ENCODE measurements at regions not wholly inside any gene's neighbourhood (a gene's known extent, or its start where the extent isn't known, plus 50 kb on each side); places are given as distances from the start of the nearest gene placed in this dataset.

- Mint-ChIP-seq H3K4me1 (ENCODE audit: low read depth) (no peaks in the 10 kb centered on the region), H3K36me3 (ENCODE audit: low read depth) (no peaks in the 10 kb centered on the region), H3K9me3 (no peaks in the 10 kb centered on the region), H3K27ac (no peak overlapping the region), H3K4me3 (no peak overlapping the region), H3K27me3 (no peaks in the 10 kb centered on the region)
- intact Hi-C loops (cut with micrococcal nuclease), result no loop called here
Observed at GRCh38 chr4:114373508-114373907, 225.1 kb upstream of the UGT8 start.

- Mint-ChIP-seq H3K27me3 (no peaks in the 10 kb centered on the region), H3K27ac (no peak overlapping the region), H3K36me3 (ENCODE audit: low read depth) (no peaks in the 10 kb centered on the region), H3K4me3 (no peak overlapping the region), H3K4me1 (ENCODE audit: low read depth) (no peaks in the 10 kb centered on the region), H3K9me3 (no peaks in the 10 kb centered on the region)
- intact Hi-C loops (cut with micrococcal nuclease), result no loop called here
Observed at GRCh38 chr4:114378305-114378903, 220.2 kb upstream of the UGT8 start.

- Mint-ChIP-seq H3K27ac (no peak overlapping the region), H3K27me3 (no peaks in the 10 kb centered on the region), H3K4me3 (no peak overlapping the region), H3K4me1 (ENCODE audit: low read depth) (no peaks in the 10 kb centered on the region), H3K9me3 (no peaks in the 10 kb centered on the region), H3K36me3 (ENCODE audit: low read depth) (no peaks in the 10 kb centered on the region)
- intact Hi-C loops (cut with micrococcal nuclease), result no loop called here
Observed at GRCh38 chr4:114383067-114383466, 215.5 kb upstream of the UGT8 start.

GRCh38 chr4:114383721-114384120, 214.9 kb upstream of the UGT8 start:
- H3K9me3 Mint-ChIP-seq, result no peaks in the 10 kb centered on the region
- H3K4me3 Mint-ChIP-seq, result no peak overlapping the region
- H3K27me3 Mint-ChIP-seq, result no peaks in the 10 kb centered on the region
- no peak overlapping the region for H3K27ac Mint-ChIP-seq
- intact Hi-C loops (cut with micrococcal nuclease), result no loop called here
- H3K36me3 Mint-ChIP-seq (ENCODE audit: low read depth), result no peaks in the 10 kb centered on the region
- no peaks in the 10 kb centered on the region for H3K4me1 Mint-ChIP-seq (ENCODE audit: low read depth)

GRCh38 chr4:114384629-114385028, 214.0 kb upstream of the UGT8 start:
- H3K27ac Mint-ChIP-seq, result no peak overlapping the region
- H3K27me3 Mint-ChIP-seq, result no peaks in the 10 kb centered on the region
- intact Hi-C loops (cut with micrococcal nuclease), result no loop called here
- no peaks in the 10 kb centered on the region for H3K36me3 Mint-ChIP-seq (ENCODE audit: low read depth)
- H3K9me3 Mint-ChIP-seq, result no peaks in the 10 kb centered on the region
- H3K4me1 Mint-ChIP-seq (ENCODE audit: low read depth), result no peaks in the 10 kb centered on the region
- no peak overlapping the region for H3K4me3 Mint-ChIP-seq

- no peaks in the 10 kb centered on the region for H3K4me1 Mint-ChIP-seq (ENCODE audit: low read depth)
- H3K27ac Mint-ChIP-seq, result no peak overlapping the region
- no peaks in the 10 kb centered on the region for H3K36me3 Mint-ChIP-seq (ENCODE audit: low read depth)
- intact Hi-C loops (cut with micrococcal nuclease), result no loop called here
- no peaks in the 10 kb centered on the region for H3K9me3 Mint-ChIP-seq
- H3K27me3 Mint-ChIP-seq, result no peaks in the 10 kb centered on the region
- no peak overlapping the region for H3K4me3 Mint-ChIP-seq
Observed at GRCh38 chr4:114385195-114385985, 213.2 kb upstream of the UGT8 start.

- no peak overlapping the region for H3K27ac Mint-ChIP-seq
- no peaks in the 10 kb centered on the region for H3K27me3 Mint-ChIP-seq
- no peaks in the 10 kb centered on the region for H3K36me3 Mint-ChIP-seq (ENCODE audit: low read depth)
- no peaks in the 10 kb centered on the region for H3K4me1 Mint-ChIP-seq (ENCODE audit: low read depth)
- intact Hi-C loops (cut with micrococcal nuclease), result loop anchor here (2.0 kb wide), 2 partner anchors 308 to 992 kb away; no protein-coding TSS in a partner anchor
- no peak overlapping the region for H3K4me3 Mint-ChIP-seq
- no peaks in the 10 kb centered on the region for H3K9me3 Mint-ChIP-seq
Observed at GRCh38 chr4:114386637-114387233, 211.9 kb upstream of the UGT8 start.

- Mint-ChIP-seq H3K27me3 (no peaks in the 10 kb centered on the region), H3K36me3 (ENCODE audit: low read depth) (no peaks in the 10 kb centered on the region), H3K4me3 (no peak overlapping the region), H3K4me1 (ENCODE audit: low read depth) (no peaks in the 10 kb centered on the region), H3K9me3 (no peaks in the 10 kb centered on the region), H3K27ac (no peak overlapping the region)
- intact Hi-C loops (cut with micrococcal nuclease), result no loop called here
Observed at GRCh38 chr4:114389070-114389685, 209.4 kb upstream of the UGT8 start.

- H3K36me3 Mint-ChIP-seq (ENCODE audit: low read depth), result no peaks in the 10 kb centered on the region
- H3K27me3 Mint-ChIP-seq, result no peaks in the 10 kb centered on the region
- H3K27ac Mint-ChIP-seq, result no peak overlapping the region
Observed at GRCh38 chr4:114393295-114394038, 205.1 kb upstream of the UGT8 start.

GRCh38 chr4:114396808-114397207, 201.8 kb upstream of the UGT8 start:
- Mint-ChIP-seq H3K27me3 (no peaks in the 10 kb centered on the region), H3K4me1 (ENCODE audit: low read depth) (no peaks in the 10 kb centered on the region), H3K9me3 (no peaks in the 10 kb centered on the region), H3K36me3 (ENCODE audit: low read depth) (no peaks in the 10 kb centered on the region), H3K27ac (no peak overlapping the region), H3K4me3 (no peak overlapping the region)
- intact Hi-C loops (cut with micrococcal nuclease), result no loop called here

More at GRCh38 chr4:114393295-114394038, 205.1 kb upstream of the UGT8 start:
- Mint-ChIP-seq H3K4me1 (ENCODE audit: low read depth) (no peaks in the 10 kb centered on the region), H3K4me3 (no peak overlapping the region), H3K9me3 (no peaks in the 10 kb centered on the region)
- intact Hi-C loops (cut with micrococcal nuclease), result no loop called here

- Mint-ChIP-seq H3K4me1 (ENCODE audit: low read depth) (no peaks in the 10 kb centered on the region), H3K9me3 (no peaks in the 10 kb centered on the region), H3K4me3 (no peak overlapping the region), H3K27me3 (no peaks in the 10 kb centered on the region), H3K27ac (no peak overlapping the region), H3K36me3 (ENCODE audit: low read depth) (no peaks in the 10 kb centered on the region)
- intact Hi-C loops (cut with micrococcal nuclease), result no loop called here
Observed at GRCh38 chr4:114398410-114398809, 200.2 kb upstream of the UGT8 start.

GRCh38 chr4:114399105-114399504, 199.5 kb upstream of the UGT8 start:
- Mint-ChIP-seq H3K4me1 (ENCODE audit: low read depth) (no peaks in the 10 kb centered on the region), H3K36me3 (ENCODE audit: low read depth) (no peaks in the 10 kb centered on the region), H3K4me3 (no peak overlapping the region), H3K27me3 (no peaks in the 10 kb centered on the region), H3K9me3 (no peaks in the 10 kb centered on the region), H3K27ac (no peak overlapping the region)
- intact Hi-C loops (cut with micrococcal nuclease), result no loop called here

- H3K4me3 Mint-ChIP-seq, result no peak overlapping the region
- H3K9me3 Mint-ChIP-seq, result no peaks in the 10 kb centered on the region
- H3K27ac Mint-ChIP-seq, result no peak overlapping the region
- intact Hi-C loops (cut with micrococcal nuclease), result no loop called here
- no peaks in the 10 kb centered on the region for H3K27me3 Mint-ChIP-seq
- no peaks in the 10 kb centered on the region for H3K4me1 Mint-ChIP-seq (ENCODE audit: low read depth)
- no peaks in the 10 kb centered on the region for H3K36me3 Mint-ChIP-seq (ENCODE audit: low read depth)
Observed at GRCh38 chr4:114400531-114400930, 198.1 kb upstream of the UGT8 start.

- Mint-ChIP-seq H3K4me1 (ENCODE audit: low read depth) (no peaks in the 10 kb centered on the region), H3K27ac (no peak overlapping the region), H3K4me3 (no peak overlapping the region), H3K36me3 (ENCODE audit: low read depth) (no peaks in the 10 kb centered on the region), H3K9me3 (no peaks in the 10 kb centered on the region), H3K27me3 (no peaks in the 10 kb centered on the region)
- intact Hi-C loops (cut with micrococcal nuclease), result no loop called here
Observed at GRCh38 chr4:114401483-114401882, 197.1 kb upstream of the UGT8 start.
